Cardiac fibroblast (primary cell): ENCODE measurements at regions not wholly inside any gene's neighbourhood (a gene's known extent, or its start where the extent isn't known, plus 50 kb on each side); places are given as distances from the start of the nearest gene placed in this dataset.

Experiments used
- DNase-seq, 2 donors: peaks; one replicate each; pipeline versions ENCODE4 v3.0.0 to v3.0.0-alpha.2; 2010; ENCODE audit warnings: low read depth in 2 of 2
- H3K4me3 ChIP-seq, 2 donors: replicated peaks in 1 of 2; 1 replicate in 1 of 2; 2 replicates in 1 of 2; pipeline ENCODE4 v1.5.1; 2011; ENCODE audit warnings: low read depth in 2 of 2, low read length in 2 of 2, mild to moderate bottlenecking in 2 of 2, moderate library complexity in 1 of 2
- TF ChIP-seq, protein P1 (sequence below): IDR thresholded peaks from one replicate; pipeline ENCODE4 v1.5.1; 2011; ENCODE audit warnings: low read depth, mild to moderate bottlenecking, low read length, inconsistent platforms

DNA sequence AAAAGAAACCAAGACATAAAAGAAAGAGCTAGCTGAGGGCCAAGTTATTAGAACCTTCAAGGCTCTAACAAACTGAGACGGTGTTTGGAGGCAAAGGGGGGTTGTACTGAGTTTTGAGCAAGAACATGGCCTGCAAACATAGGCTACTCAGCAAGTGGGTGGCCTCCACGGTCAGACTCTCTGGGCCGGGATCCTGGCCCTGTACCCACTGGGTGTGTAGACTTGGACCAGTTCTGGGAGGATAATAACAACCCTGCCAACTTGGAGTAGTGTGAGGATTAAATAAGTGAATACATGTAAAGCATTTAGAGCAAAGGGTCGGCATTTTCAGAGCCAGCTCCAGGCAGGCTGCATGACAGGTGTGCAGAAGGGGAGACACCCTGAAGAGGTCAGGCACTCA lies 56.1 kb upstream of the TNFRSF19 start:
- TF ChIP-seq, protein P1, sequence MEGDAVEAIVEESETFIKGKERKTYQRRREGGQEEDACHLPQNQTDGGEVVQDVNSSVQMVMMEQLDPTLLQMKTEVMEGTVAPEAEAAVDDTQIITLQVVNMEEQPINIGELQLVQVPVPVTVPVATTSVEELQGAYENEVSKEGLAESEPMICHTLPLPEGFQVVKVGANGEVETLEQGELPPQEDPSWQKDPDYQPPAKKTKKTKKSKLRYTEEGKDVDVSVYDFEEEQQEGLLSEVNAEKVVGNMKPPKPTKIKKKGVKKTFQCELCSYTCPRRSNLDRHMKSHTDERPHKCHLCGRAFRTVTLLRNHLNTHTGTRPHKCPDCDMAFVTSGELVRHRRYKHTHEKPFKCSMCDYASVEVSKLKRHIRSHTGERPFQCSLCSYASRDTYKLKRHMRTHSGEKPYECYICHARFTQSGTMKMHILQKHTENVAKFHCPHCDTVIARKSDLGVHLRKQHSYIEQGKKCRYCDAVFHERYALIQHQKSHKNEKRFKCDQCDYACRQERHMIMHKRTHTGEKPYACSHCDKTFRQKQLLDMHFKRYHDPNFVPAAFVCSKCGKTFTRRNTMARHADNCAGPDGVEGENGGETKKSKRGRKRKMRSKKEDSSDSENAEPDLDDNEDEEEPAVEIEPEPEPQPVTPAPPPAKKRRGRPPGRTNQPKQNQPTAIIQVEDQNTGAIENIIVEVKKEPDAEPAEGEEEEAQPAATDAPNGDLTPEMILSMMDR = no peak
- H3K4me3 ChIP-seq = no peak overlapping the region
- DNase-seq = no peak

DNA sequence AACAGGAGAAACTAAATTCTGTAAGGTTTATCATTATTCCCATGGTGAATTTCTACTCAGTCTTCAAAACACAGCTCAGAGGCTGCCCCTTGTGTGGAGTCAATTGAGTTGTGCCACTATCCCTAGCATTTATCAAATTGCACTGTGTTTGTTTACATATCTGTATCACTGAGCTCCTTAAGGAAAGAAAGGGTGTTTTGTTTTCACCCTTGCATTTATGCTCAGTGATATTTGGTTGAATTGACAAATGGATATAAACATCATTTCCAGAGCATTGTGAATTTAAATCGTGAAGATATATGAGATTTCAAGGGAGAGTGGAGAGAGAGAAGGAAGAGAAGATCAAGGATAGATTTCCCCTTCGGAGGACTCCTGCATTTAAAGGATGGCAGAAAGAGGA lies 55.1 kb upstream of the TNFRSF19 start:
- TF ChIP-seq, protein P1 = no peak
- no peak for DNase-seq
- H3K4me3 ChIP-seq = no peak overlapping the region

DNA sequence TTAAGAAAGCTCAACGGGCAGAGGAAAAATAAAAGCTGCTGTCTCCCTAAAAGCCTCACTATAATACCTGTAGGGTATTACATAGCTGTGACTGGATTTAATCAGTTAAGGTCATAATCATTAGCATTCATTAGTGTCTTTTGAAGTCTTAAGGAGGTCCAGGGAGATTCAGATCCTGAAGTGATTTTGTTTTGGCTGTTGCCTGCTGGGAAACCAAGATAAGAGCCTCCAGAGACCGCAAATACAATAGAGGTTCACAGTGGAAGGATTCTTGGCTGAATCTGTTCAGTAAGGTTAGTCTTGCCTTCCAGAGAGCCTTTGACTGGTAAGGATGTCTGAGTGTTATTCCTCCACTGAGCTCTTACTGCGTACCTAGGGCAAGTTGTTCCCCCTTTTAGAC lies 54.0 kb upstream of the TNFRSF19 start:
- no peak overlapping the region for H3K4me3 ChIP-seq
- no peak for DNase-seq
- TF ChIP-seq, protein P1 = no peak

DNA sequence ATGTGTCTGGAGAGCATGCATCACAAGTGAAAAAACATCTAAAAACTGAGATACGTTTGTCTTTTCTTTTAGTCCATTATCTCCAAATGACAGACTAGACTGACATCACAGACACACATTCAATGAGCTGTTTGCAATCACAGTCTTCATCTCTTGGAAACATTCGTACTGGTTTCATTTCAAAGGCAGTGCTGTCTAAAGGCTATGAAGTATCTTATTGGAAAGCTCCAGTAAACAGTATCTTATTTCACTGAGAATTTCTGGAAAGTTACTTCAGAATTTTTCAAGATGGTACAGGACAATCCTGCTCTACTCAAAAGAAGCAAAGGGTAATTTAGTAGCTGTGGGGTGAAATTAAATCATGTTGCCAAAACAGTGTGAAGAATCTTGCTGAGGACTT lies 53.5 kb upstream of the TNFRSF19 start:
- no peak for DNase-seq
- TF ChIP-seq, protein P1 = no peak
- H3K4me3 ChIP-seq = no peak overlapping the region

DNA sequence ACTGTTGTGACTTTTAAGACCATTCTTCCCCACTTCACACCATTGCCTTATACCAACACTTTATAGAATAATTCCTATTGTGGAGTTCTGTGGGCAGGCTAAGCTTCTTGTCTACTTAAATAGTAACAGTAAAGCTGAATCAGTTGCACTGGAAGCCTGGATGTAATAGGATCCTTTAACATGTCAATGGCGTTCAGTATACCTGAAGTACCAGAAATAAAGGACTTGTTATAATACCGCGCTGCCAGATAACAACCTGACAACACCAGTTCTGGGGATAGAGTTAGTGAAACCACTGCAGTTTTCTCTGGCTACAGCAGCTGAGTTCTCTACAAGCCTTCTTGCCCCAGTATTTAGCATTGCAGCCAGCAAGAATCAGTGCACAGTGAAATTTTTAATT lies 52.0 kb upstream of the TNFRSF19 start:
- TF ChIP-seq, protein P1 = no peak
- no peak overlapping the region for H3K4me3 ChIP-seq
- DNase-seq = no peak
